Stomach (tissue), 8 donors: ENCODE measurements at regions not wholly inside any gene's neighbourhood (a gene's known extent, or its start where the extent isn't known, plus 50 kb on each side); places are given as distances from the start of the nearest gene placed in this dataset.
A peak's percentile ranks its signal among the peaks of the same experiment; 100 is the strongest.

Experiments
- DNase-seq, 2 donors: peaks; one replicate each; pipeline versions ENCODE4 v3.0.0 to v3.0.0-alpha.2; 2013 to 2019
- H3K27ac ChIP-seq, 5 donors: fragments of 200-600 bp in 4 of 5; sonication (generic) in 4 of 5; one replicate each; pipeline ENCODE4 v1.5.1; 2013 to 2019; ENCODE audit warnings: mild to moderate bottlenecking in 1 of 5, moderate library complexity in 1 of 5
- H3K27me3 ChIP-seq, 3 donors: fragments of 200-600 bp; sonication (generic); one replicate each; pipeline ENCODE4 v1.5.1; 2017 to 2019; ENCODE audit warnings: mixed run types in 1 of 3
- H3K36me3 ChIP-seq, 4 donors: fragments of 200-600 bp; sonication (generic); 1 replicate in 3 of 4; 2 replicates in 1 of 4; pipeline ENCODE4 v1.5.1; 2016 to 2019
- H3K4me1 ChIP-seq, 4 donors: fragments of 200-600 bp; sonication (generic); one replicate each; pipeline ENCODE4 v1.5.1; 2016 to 2019
- H3K4me3 ChIP-seq, 4 donors: fragments of 200-600 bp; sonication (generic) in 3 of 4; one replicate each; pipeline ENCODE4 v1.5.1; 2016 to 2019; ENCODE audit warnings: mild to moderate bottlenecking in 1 of 4
- H3K9me3 ChIP-seq, 4 donors: fragments of 200-600 bp; sonication (generic); one replicate each; pipeline ENCODE4 v1.5.1; 2016 to 2019
- EP300 ChIP-seq: sonication (generic); formaldehyde crosslinking; IDR thresholded peaks from one replicate; pipeline ENCODE4 v1.6.1; 2017; ENCODE audit warnings: antibody characterized with exemption
- POLR2A ChIP-seq, 4 donors: fragments of 450-650 bp; IDR thresholded peaks; one replicate each; pipeline ENCODE4 v1.6.1; 2016; ENCODE audit warnings: antibody characterized with exemption in 4 of 4, control low read depth in 2 of 4, mild to moderate bottlenecking in 1 of 4, moderate library complexity in 1 of 4
- POLR2AphosphoS5 ChIP-seq, 3 donors: sonication (generic); formaldehyde crosslinking; IDR thresholded peaks; one replicate each; pipeline ENCODE4 v1.6.1; 2016; ENCODE audit warnings: antibody characterized with exemption in 3 of 3
- WGBS, 5 donors: extraction: QIAGEN DNeasy Blood & Tissue Kit in 3 of 5; methylation state at CpG; one replicate each; pipeline versions ENCODE4 v1.1.5 to v1.1.7; 2013 to 2018; 5-methylcytosine and 5-hydroxymethylcytosine counted together
- intact Hi-C: fragments of 100-400 bp; cut with DNase I; formaldehyde crosslinking; loops from one replicate; pipeline ENCODE4 v1.15.1; 2023; ENCODE audit warnings: low total_unique reads
- TF ChIP-seq, protein P1 (sequence below), 7 experiments: fragments of 450-650 bp in 4 of 7; fragments of 200-600 bp in 3 of 7; sonication (generic) in 3 of 7; IDR thresholded peaks; one replicate each; pipeline ENCODE4 v1.5.1; 2016 to 2019; ENCODE audit warnings: antibody characterized with exemption in 7 of 7, control low read depth in 2 of 7, mild to moderate bottlenecking in 1 of 7
- donor health status: healthy with polysubstance abuse.
- donor health status: Bipolar disorder and iron deficiency.
- donor health status: healthy.

- no peak for DNase-seq
- intact Hi-C loops = no loop called here
- WGBS, 5 donors = 70 to 98% (median 82%) methylated on average over 7 of the region's 7 CpGs
- Histone ChIP-seq H3K4me3 (no peak overlapping the region), H3K27me3 (no peaks in the 10 kb centered on the region), H3K9me3 (no peaks in the 10 kb centered on the region), H3K36me3 (no peaks in the 10 kb centered on the region), H3K27ac (no peak overlapping the region), H3K4me1 (peaks cover 0 to 6% (median 2%) of the 10 kb centered on the region in 4 donors)
- TF ChIP-seq EP300 = no peak
- no peak for TF ChIP-seq POLR2A (IDR thresholded peaks at IDR 0.05)
- TF ChIP-seq POLR2AphosphoS5 (IDR thresholded peaks at IDR 0.05) = no peak
- TF ChIP-seq, protein P1, sequence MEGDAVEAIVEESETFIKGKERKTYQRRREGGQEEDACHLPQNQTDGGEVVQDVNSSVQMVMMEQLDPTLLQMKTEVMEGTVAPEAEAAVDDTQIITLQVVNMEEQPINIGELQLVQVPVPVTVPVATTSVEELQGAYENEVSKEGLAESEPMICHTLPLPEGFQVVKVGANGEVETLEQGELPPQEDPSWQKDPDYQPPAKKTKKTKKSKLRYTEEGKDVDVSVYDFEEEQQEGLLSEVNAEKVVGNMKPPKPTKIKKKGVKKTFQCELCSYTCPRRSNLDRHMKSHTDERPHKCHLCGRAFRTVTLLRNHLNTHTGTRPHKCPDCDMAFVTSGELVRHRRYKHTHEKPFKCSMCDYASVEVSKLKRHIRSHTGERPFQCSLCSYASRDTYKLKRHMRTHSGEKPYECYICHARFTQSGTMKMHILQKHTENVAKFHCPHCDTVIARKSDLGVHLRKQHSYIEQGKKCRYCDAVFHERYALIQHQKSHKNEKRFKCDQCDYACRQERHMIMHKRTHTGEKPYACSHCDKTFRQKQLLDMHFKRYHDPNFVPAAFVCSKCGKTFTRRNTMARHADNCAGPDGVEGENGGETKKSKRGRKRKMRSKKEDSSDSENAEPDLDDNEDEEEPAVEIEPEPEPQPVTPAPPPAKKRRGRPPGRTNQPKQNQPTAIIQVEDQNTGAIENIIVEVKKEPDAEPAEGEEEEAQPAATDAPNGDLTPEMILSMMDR (IDR thresholded peaks at IDR 0.05) = no peak
These were observed 120.1 kb upstream of the THBS1 start for GRCh38 chr15:39460748-39461147.

- Histone ChIP-seq H3K27me3 (no peaks in the 10 kb centered on the region), H3K4me3 (no peak overlapping the region), H3K36me3 (no peaks in the 10 kb centered on the region), H3K9me3 (no peaks in the 10 kb centered on the region), H3K4me1 (peaks cover 0 to 4% (median 0%) of the 10 kb centered on the region in 4 donors), H3K27ac (peak overlapping the region in 2 of 5 donors; percentile 5 to 22)
- peak in 2 of 3 donors; percentile 7 to 58 for TF ChIP-seq POLR2AphosphoS5 (IDR thresholded peaks at IDR 0.05)
- TF ChIP-seq, protein P1 (IDR thresholded peaks at IDR 0.05) = no peak
- peak in 1 of 2 donors; percentile 73 for DNase-seq
- intact Hi-C loops = no loop called here
- 43 to 70% (median 65%) methylated on average over 2 of the region's 2 CpGs for WGBS, 5 donors
These were observed 119.2 kb upstream of the THBS1 start for GRCh38 chr15:39461536-39462130.

DNA sequence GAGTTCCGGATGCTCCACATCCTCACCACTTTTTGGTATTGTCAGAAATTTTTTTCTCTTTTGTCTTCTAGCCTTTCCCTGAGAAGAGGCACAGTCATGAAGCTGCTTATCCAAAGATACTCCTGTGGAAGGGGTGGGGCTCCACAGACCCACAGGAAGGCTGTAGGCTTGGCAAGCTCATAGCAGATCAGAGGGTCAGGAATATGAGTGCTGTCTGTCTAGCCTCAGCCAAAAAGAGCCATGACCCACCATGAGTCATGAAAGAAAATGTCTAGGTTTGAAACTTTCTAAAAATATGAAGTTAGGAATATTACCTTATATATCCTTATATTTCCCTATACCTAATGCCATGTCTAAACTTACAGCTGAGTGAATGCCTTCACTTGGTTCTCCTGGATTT is 118.2 kb upstream of the THBS1 start:
- TF ChIP-seq, protein P1 (IDR thresholded peaks at IDR 0.05) = no peak
- TF ChIP-seq POLR2AphosphoS5 (IDR thresholded peaks at IDR 0.05) = no peak
- TF ChIP-seq POLR2A (IDR thresholded peaks at IDR 0.05) = no peak
- TF ChIP-seq EP300 = no peak
- no peak overlapping the region for H3K27ac ChIP-seq
- intact Hi-C loops = no loop called here
- H3K4me1 ChIP-seq = peaks cover 0 to 6% (median 3%) of the 10 kb centered on the region in 4 donors
- no peak overlapping the region for H3K4me3 ChIP-seq
- no peak for DNase-seq
- H3K9me3 ChIP-seq = no peaks in the 10 kb centered on the region
- no peaks in the 10 kb centered on the region for H3K27me3 ChIP-seq
- no peaks in the 10 kb centered on the region for H3K36me3 ChIP-seq
- 90 to 100% (median 96%) methylated on average over 1 of the region's 1 CpG for WGBS, 5 donors

DNA sequence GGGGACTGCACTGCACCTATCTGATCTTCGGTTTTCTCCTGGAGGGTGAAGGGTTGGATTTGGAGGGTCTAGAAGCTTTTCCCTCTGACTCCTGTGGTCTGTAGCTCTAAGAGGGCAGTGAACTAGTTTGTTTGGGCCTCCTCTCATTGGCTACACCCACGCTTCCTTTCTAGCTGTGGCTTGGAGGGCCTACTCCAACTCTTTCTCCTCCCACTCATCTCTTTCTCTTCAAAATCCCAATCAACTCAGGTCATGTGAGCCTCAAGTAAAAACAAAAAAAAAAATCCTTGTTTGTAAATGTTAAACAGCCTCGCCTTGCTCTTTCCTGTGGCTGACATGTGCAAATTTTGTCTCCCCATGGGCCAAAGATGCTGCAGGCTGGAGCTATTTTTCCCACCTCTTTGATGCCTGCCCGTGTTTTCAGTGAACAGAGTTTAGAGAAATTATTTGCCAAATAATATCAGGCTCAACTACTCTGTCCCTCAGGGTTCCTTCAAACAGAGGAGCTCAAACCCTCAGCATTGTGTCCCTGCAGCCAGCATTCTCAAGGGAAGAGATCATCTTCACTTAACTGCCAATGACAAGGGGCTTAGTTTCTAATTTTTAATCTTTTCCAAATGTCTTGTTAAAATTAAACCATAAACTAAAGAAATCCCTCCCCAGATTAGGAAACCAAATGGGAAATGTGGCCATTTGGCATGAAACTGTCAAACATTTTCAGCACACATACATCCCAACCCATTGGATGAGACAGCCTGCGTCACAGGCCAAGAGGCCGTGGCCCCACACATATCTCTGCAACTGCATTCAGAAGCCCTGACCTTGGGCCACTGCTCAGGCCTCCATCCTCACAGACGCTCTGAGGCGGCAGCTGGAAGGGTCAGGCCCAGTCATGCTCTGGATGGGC is 114.8 kb upstream of the THBS1 start:
- peak overlapping the region; percentile 47 to 83 (median 68) for H3K27ac ChIP-seq
- 69 to 88% (median 82%) methylated on average over 8 of the region's 8 CpGs for WGBS, 5 donors
- H3K27me3 ChIP-seq = no peaks in the 10 kb centered on the region
- intact Hi-C loops = no loop called here
- H3K36me3 ChIP-seq = no peaks in the 10 kb centered on the region
- H3K4me3 ChIP-seq = no peak overlapping the region
- DNase-seq = peak; percentile 34 to 85
- no peaks in the 10 kb centered on the region for H3K9me3 ChIP-seq
- TF ChIP-seq, protein P1 (IDR thresholded peaks at IDR 0.05) = no peak
- TF ChIP-seq POLR2AphosphoS5 (IDR thresholded peaks at IDR 0.05) = peak in 1 of 3 donors; percentile 16
- H3K4me1 ChIP-seq = peaks cover 0 to 6% (median 3%) of the 10 kb centered on the region in 4 donors
